ENCODE measurements at regions not wholly inside any gene's neighbourhood (a gene's known extent, or its start where the extent isn't known, plus 50 kb on each side); places are given as distances from the start of the nearest gene placed in this dataset.

GRCh38 chr18:73992242-73993022 lies 155.2 kb downstream of the FBXO15 start:
- Histone ChIP-seq H3K4me1 (ENCODE audit: control insufficient read depth, extremely low read depth, insufficient read depth, low read length) (no peaks in the 10 kb centered on the region), H3K4me3 (replicated peaks in 1 of 4; ENCODE audit: control extremely low read depth in 1 of 4, insufficient read depth in 1 of 4, low read depth in 3 of 4, low read length in 4 of 4) (no peak overlapping the region), H2AFZ (ENCODE audit: low read length) (no peak overlapping the region), H3K9me3 (ENCODE audit: control insufficient read depth, insufficient read depth, low read depth, low read length) (no peaks in the 10 kb centered on the region), H3K4me2 (ENCODE audit: extremely low read depth, insufficient read depth, low read length) (no peak overlapping the region), H3K27me3 (ENCODE audit: control insufficient read depth, insufficient read depth, low read length) (no peaks in the 10 kb centered on the region), H3K79me2 (ENCODE audit: control insufficient read depth, insufficient read depth, low read length) (no peaks in the 10 kb centered on the region), H3K36me3 (ENCODE audit: control insufficient read depth, insufficient read depth, low read length) (no peaks in the 10 kb centered on the region), H3K27ac (ENCODE audit: insufficient read depth, low read length) (no peak overlapping the region), H4K20me1 (ENCODE audit: control insufficient read depth, extremely low read depth, insufficient read depth, low read length) (no peaks in the 10 kb centered on the region), H3K9ac (ENCODE audit: insufficient read depth, low read length) (no peak overlapping the region)
- TF ChIP-seq EZH2 (IDR thresholded peaks at IDR 0.05; ENCODE audit: low read length, missing control alignments) = no peak
- no peak for TF ChIP-seq CTCF (conservative IDR thresholded peaks at IDR 0.05 in 1 of 2, IDR thresholded peaks at IDR 0.05 in 1 of 2; ENCODE audit: low read depth in 1 of 2, low read length in 2 of 2)
- DNase-seq (ENCODE audit: low read depth in 2 of 2) = no peak

- no peak overlapping the region for H3K9ac ChIP-seq (ENCODE audit: insufficient read depth, low read length)
- H3K4me1 ChIP-seq (ENCODE audit: control insufficient read depth, extremely low read depth, insufficient read depth, low read length) = no peaks in the 10 kb centered on the region
- H3K4me2 ChIP-seq (ENCODE audit: extremely low read depth, insufficient read depth, low read length) = no peak overlapping the region
- no peaks in the 10 kb centered on the region for H3K9me3 ChIP-seq (ENCODE audit: control insufficient read depth, insufficient read depth, low read depth, low read length)
- no peaks in the 10 kb centered on the region for H3K79me2 ChIP-seq (ENCODE audit: control insufficient read depth, insufficient read depth, low read length)
- no peaks in the 10 kb centered on the region for H3K36me3 ChIP-seq (ENCODE audit: control insufficient read depth, insufficient read depth, low read length)
- no peak overlapping the region for H2AFZ ChIP-seq (ENCODE audit: low read length)
- no peak overlapping the region for H3K4me3 ChIP-seq (replicated peaks in 1 of 4; ENCODE audit: control extremely low read depth in 1 of 4, insufficient read depth in 1 of 4, low read depth in 3 of 4, low read length in 4 of 4)
- no peak overlapping the region for H3K27ac ChIP-seq (ENCODE audit: insufficient read depth, low read length)
- TF ChIP-seq EZH2 (IDR thresholded peaks at IDR 0.05; ENCODE audit: low read length, missing control alignments) (no peak), CTCF (conservative IDR thresholded peaks at IDR 0.05 in 1 of 2, IDR thresholded peaks at IDR 0.05 in 1 of 2; ENCODE audit: low read depth in 1 of 2, low read length in 2 of 2) (no peak)
- DNase-seq (ENCODE audit: low read depth in 2 of 2) = no peak
- H3K27me3 ChIP-seq (ENCODE audit: control insufficient read depth, insufficient read depth, low read length) = no peaks in the 10 kb centered on the region
- H4K20me1 ChIP-seq (ENCODE audit: control insufficient read depth, extremely low read depth, insufficient read depth, low read length) = no peaks in the 10 kb centered on the region
Measured at GRCh38 chr18:73991570-73991969, 156.1 kb downstream of the FBXO15 start.

GRCh38 chr18:73990258-73990657 lies 157.4 kb downstream of the FBXO15 start:
- H3K27me3 ChIP-seq (ENCODE audit: control insufficient read depth, insufficient read depth, low read length) = no peaks in the 10 kb centered on the region
- H3K4me3 ChIP-seq (replicated peaks in 1 of 4; ENCODE audit: control extremely low read depth in 1 of 4, insufficient read depth in 1 of 4, low read depth in 3 of 4, low read length in 4 of 4) = no peak overlapping the region
- H3K4me1 ChIP-seq (ENCODE audit: control insufficient read depth, extremely low read depth, insufficient read depth, low read length) = no peaks in the 10 kb centered on the region

More at GRCh38 chr18:73990258-73990657, 157.4 kb downstream of the FBXO15 start:
- Histone ChIP-seq H3K4me2 (ENCODE audit: extremely low read depth, insufficient read depth, low read length) (no peak overlapping the region), H4K20me1 (ENCODE audit: control insufficient read depth, extremely low read depth, insufficient read depth, low read length) (no peaks in the 10 kb centered on the region), H3K27ac (ENCODE audit: insufficient read depth, low read length) (no peak overlapping the region), H3K9me3 (ENCODE audit: control insufficient read depth, insufficient read depth, low read depth, low read length) (no peaks in the 10 kb centered on the region), H3K9ac (ENCODE audit: insufficient read depth, low read length) (no peak overlapping the region), H3K36me3 (ENCODE audit: control insufficient read depth, insufficient read depth, low read length) (no peaks in the 10 kb centered on the region), H2AFZ (ENCODE audit: low read length) (no peak overlapping the region), H3K79me2 (ENCODE audit: control insufficient read depth, insufficient read depth, low read length) (no peaks in the 10 kb centered on the region)
- TF ChIP-seq CTCF (conservative IDR thresholded peaks at IDR 0.05 in 1 of 2, IDR thresholded peaks at IDR 0.05 in 1 of 2; ENCODE audit: low read depth in 1 of 2, low read length in 2 of 2) (no peak), EZH2 (IDR thresholded peaks at IDR 0.05; ENCODE audit: low read length, missing control alignments) (no peak)
- no peak for DNase-seq (ENCODE audit: low read depth in 2 of 2)

All from fibroblast of lung (primary cell).